ENCODE measurements at regions not wholly inside any gene's neighbourhood (a gene's known extent, or its start where the extent isn't known, plus 50 kb on each side); places are given as distances from the start of the nearest gene placed in this dataset.

GRCh38 chr4:28834120-28834519 is 1886.0 kb upstream of the PCDH7 start:
- no peaks in the 10 kb centered on the region for H3K36me3 Mint-ChIP-seq (ENCODE audit: low read depth, unreplicated experiment)
- no peaks in the 10 kb centered on the region for H3K4me1 Mint-ChIP-seq (ENCODE audit: low read depth, unreplicated experiment)
- no peaks in the 10 kb centered on the region for H3K79me2 ChIP-seq (ENCODE audit: insufficient read depth, low read length)
- H3K9ac ChIP-seq (ENCODE audit: low read length): no peak overlapping the region
- H3K9me3 Mint-ChIP-seq (ENCODE audit: unreplicated experiment): no peaks in the 10 kb centered on the region
- H3K27ac ChIP-seq (ENCODE audit: low read depth, low read length): no peak overlapping the region
- FAIRE-seq (no peak), DNase-seq (ENCODE audit: low read depth) (no peak)
- no peak overlapping the region for H2AFZ ChIP-seq (ENCODE audit: low read depth, low read length)
- no peaks in the 10 kb centered on the region for H4K20me1 ChIP-seq (ENCODE audit: insufficient read depth, low read length)
- H3K4me3 Mint-ChIP-seq (ENCODE audit: unreplicated experiment): no peak overlapping the region
- no peak overlapping the region for H3K27ac Mint-ChIP-seq (ENCODE audit: unreplicated experiment)
- no peaks in the 10 kb centered on the region for H3K9me3 ChIP-seq (ENCODE audit: insufficient read depth, low read depth, low read length)
- no peaks in the 10 kb centered on the region for H3K27me3 Mint-ChIP-seq (ENCODE audit: low read depth, unreplicated experiment)
- H3K4me3 ChIP-seq (ENCODE audit: insufficient read depth, low read depth, low read length): no peak overlapping the region
- no peaks in the 10 kb centered on the region for H3K4me1 ChIP-seq (ENCODE audit: insufficient read depth, low read length)
- TF ChIP-seq CTCF (IDR thresholded peaks at IDR 0.05; ENCODE audit: insufficient read depth, low read depth, low read length) (no peak), EZH2 (IDR thresholded peaks at IDR 0.05; ENCODE audit: insufficient read depth, low read length) (no peak)
- H3K27me3 ChIP-seq (ENCODE audit: insufficient read depth, low read length): no peaks in the 10 kb centered on the region
- H3K4me2 ChIP-seq (ENCODE audit: low read length): no peak overlapping the region
- H3K36me3 ChIP-seq (ENCODE audit: insufficient read depth, low read length): no peaks in the 10 kb centered on the region

DNA sequence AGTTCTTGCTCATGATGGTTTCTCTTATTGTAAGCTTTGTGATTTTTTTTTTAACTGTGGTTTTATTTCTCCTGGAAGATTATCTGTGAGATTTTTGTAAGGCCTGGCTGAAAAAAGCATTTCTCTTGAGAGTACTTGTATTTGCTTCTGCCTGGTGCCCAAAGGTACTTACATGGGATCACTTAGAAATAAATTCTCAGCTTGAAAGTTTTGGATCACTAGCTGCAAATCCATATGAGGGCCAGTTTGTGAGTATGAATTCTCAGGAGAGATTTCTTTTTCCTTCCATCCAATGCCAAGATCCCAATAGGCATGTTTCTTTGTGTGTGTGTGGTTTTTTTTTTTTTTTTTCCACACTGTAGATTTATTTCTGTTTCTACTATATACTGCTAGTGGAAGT is 1884.7 kb upstream of the PCDH7 start:
- Histone ChIP-seq H3K36me3 (ENCODE audit: insufficient read depth, low read length) (no peaks in the 10 kb centered on the region), H3K9ac (ENCODE audit: low read length) (no peak overlapping the region), H3K4me2 (ENCODE audit: low read length) (no peak overlapping the region), H3K27ac (ENCODE audit: low read depth, low read length) (no peak overlapping the region), H3K79me2 (ENCODE audit: insufficient read depth, low read length) (no peaks in the 10 kb centered on the region), H4K20me1 (ENCODE audit: insufficient read depth, low read length) (no peaks in the 10 kb centered on the region), H3K27me3 (ENCODE audit: insufficient read depth, low read length) (no peaks in the 10 kb centered on the region), H2AFZ (ENCODE audit: low read depth, low read length) (no peak overlapping the region), H3K4me1 (ENCODE audit: insufficient read depth, low read length) (no peaks in the 10 kb centered on the region), H3K9me3 (ENCODE audit: insufficient read depth, low read depth, low read length) (no peaks in the 10 kb centered on the region), H3K4me3 (ENCODE audit: insufficient read depth, low read depth, low read length) (no peak overlapping the region)
- no peaks in the 10 kb centered on the region for H3K9me3 Mint-ChIP-seq (ENCODE audit: unreplicated experiment)
- no peak overlapping the region for H3K27ac Mint-ChIP-seq (ENCODE audit: unreplicated experiment)
- no peak for FAIRE-seq
- no peaks in the 10 kb centered on the region for H3K36me3 Mint-ChIP-seq (ENCODE audit: low read depth, unreplicated experiment)
- no peaks in the 10 kb centered on the region for H3K4me1 Mint-ChIP-seq (ENCODE audit: low read depth, unreplicated experiment)
- TF ChIP-seq CTCF (IDR thresholded peaks at IDR 0.05; ENCODE audit: insufficient read depth, low read depth, low read length): no peak
- no peak for DNase-seq (ENCODE audit: low read depth)
- H3K27me3 Mint-ChIP-seq (ENCODE audit: low read depth, unreplicated experiment): no peaks in the 10 kb centered on the region
- H3K4me3 Mint-ChIP-seq (ENCODE audit: unreplicated experiment): no peak overlapping the region

GRCh38 chr4:28842271-28842670 is 1877.9 kb upstream of the PCDH7 start:
- Histone ChIP-seq H3K4me3 (ENCODE audit: insufficient read depth, low read depth, low read length) (no peak overlapping the region), H3K27ac (ENCODE audit: low read depth, low read length) (no peak overlapping the region), H2AFZ (ENCODE audit: low read depth, low read length) (no peak overlapping the region), H3K27me3 (ENCODE audit: insufficient read depth, low read length) (no peaks in the 10 kb centered on the region), H3K4me2 (ENCODE audit: low read length) (no peak overlapping the region), H3K9ac (ENCODE audit: low read length) (no peak overlapping the region), H3K36me3 (ENCODE audit: insufficient read depth, low read length) (no peaks in the 10 kb centered on the region), H3K9me3 (ENCODE audit: insufficient read depth, low read depth, low read length) (no peaks in the 10 kb centered on the region), H3K4me1 (ENCODE audit: insufficient read depth, low read length) (no peaks in the 10 kb centered on the region), H3K79me2 (ENCODE audit: insufficient read depth, low read length) (no peaks in the 10 kb centered on the region), H4K20me1 (ENCODE audit: insufficient read depth, low read length) (no peaks in the 10 kb centered on the region)
- H3K27ac Mint-ChIP-seq (ENCODE audit: unreplicated experiment): no peak overlapping the region
- H3K9me3 Mint-ChIP-seq (ENCODE audit: unreplicated experiment): no peaks in the 10 kb centered on the region
- no peaks in the 10 kb centered on the region for H3K36me3 Mint-ChIP-seq (ENCODE audit: low read depth, unreplicated experiment)
- no peaks in the 10 kb centered on the region for H3K27me3 Mint-ChIP-seq (ENCODE audit: low read depth, unreplicated experiment)
- DNase-seq (ENCODE audit: low read depth) (no peak), FAIRE-seq (no peak)
- H3K4me3 Mint-ChIP-seq (ENCODE audit: unreplicated experiment): no peak overlapping the region
- no peaks in the 10 kb centered on the region for H3K4me1 Mint-ChIP-seq (ENCODE audit: low read depth, unreplicated experiment)
- TF ChIP-seq CTCF (IDR thresholded peaks at IDR 0.05; ENCODE audit: insufficient read depth, low read depth, low read length) (no peak), EZH2 (IDR thresholded peaks at IDR 0.05; ENCODE audit: insufficient read depth, low read length) (no peak)

Data from astrocyte (in vitro differentiated cells and primary cell).